NK-92 treated with Interleukin-12 subunit alpha and Interleukin-12 subunit beta, amount 100 ng/mL, for 24 hours (cell line): ENCODE measurements at regions not wholly inside any gene's neighbourhood (a gene's known extent, or its start where the extent isn't known, plus 50 kb on each side); places are given as distances from the start of the nearest gene placed in this dataset.

ENCODE experiments used
- DNase-seq: peaks from one replicate; lab custom pipeline; 2025; lab: John Stamatoyannopoulos, UW

DNA sequence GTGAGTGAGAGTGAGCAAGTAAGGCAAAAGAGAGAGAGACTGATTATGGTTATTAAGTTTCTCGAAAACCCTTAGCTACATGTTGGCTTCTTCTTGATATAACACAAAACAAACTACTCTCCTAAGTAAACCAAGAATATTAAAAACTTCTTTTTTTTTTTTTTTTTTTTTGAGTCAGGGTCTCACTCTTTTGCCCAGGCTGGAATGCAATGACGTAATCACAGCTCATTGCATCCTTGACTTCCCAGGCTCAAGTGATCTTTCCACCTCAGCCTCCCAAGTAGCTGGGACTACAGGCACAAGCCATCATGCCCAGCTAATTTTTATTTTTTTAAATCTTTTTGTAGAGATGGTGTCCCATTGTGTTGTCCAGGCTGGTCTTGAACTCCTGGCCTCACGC is 102.2 kb upstream of the IL6 start:
- no peak for DNase-seq

DNA sequence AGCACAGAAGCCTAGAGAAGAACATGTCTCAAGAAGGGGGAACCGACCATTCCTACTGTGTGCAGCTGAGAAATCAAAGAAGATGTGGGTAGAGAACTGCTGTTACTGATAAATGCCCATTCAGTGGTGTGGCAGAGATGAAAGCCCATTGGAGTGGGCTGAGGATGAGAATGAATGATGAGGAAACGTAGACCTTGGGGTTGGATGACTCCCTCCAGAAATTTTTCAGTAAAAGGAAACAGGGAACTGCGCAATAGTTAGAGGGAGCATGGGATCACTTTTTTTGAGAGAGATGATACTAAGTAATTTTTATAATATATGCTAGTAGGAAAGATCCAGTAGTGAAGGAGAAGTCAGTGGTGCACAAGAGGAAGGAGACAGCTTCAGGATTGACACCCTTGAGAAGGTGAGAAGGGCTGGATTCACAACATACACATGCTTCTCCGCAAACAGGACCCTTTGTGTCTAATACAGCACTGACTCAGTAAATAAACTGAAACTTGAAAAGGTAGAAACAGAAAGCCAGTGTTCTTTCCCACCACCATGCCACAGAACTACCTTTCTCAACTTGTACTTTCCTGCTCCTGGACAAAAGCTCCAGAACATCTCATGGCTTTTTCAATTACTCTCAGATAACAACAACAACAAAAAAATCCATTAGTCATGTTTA is 104.7 kb upstream of the IL6 start:
- no peak for DNase-seq

DNA sequence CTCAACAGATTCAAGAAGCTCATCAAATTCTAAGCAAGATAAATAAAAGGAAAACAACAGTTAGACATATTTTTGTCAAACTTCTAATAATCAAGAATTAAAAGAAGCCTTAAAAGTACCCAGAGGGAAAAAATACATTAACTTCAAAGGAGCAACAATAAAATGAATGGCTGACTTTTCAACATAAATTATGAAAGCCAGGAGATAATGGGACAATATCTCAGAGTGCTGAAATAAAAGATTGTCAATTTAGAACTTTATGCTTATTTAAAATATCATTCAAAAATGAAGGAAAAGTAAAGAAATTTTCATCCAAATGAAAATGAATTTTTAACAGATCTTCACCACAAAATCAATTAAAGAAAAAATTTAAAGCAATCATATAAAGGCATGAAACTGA is 108.5 kb upstream of the IL6 start:
- no peak for DNase-seq

DNA sequence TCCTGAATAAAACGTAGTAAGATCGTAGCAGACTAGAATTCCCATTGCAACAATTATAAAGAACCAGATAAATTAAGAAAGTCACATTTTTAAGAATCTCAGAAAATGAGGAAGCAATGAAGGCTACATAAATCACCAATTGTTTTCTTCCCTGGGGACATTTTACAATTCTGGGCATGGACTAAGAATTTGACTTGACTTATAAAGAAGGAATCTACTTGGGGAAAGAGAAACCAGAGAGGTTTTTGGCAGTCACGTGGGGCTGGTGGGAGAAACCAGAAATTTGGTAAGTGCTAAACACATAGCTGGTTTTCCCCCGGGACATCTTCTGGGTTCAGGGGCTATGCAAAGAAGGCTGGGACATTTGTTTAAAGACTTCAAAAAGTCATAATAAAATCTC is 109.8 kb upstream of the IL6 start:
- no peak for DNase-seq

DNA sequence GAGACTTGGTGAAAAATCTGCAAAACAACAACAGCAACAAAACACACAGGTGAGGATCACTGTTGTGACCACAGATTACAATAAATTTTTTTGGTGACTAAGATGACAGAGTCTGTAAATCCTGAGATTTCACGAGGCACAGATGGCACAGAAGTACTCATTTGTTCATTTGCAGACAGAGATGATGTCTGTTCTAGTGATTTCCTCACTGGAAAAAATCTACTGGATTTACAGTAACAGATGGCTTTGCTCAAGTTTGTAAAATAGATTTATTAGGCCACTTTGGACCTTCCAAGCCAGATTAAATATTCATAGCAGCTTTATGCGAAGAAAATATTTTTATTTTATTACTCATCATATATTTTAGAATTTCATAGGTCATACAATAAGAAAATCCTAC is 113.5 kb upstream of the IL6 start:
- no peak for DNase-seq

DNA sequence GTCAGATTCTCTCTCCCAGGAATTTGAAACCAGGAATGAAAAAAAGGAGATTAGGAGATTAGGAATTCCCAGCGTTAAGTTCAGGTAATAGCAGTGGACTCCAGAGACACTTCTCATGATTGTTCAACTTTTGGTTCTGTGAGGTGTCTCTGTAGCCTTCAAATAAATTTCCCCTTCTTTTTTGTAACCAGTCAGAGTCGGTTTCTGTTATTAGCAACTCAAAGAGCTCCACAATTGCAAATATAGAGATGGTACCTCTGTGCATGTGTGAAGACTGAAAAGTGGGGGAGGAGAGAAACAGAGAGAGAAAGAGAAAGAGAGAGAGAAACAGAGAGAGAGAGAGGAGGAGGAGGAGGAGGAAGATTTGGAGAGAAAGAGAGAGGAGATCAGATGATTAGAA is 112.8 kb upstream of the STEAP1B start:
- no peak for DNase-seq

DNA sequence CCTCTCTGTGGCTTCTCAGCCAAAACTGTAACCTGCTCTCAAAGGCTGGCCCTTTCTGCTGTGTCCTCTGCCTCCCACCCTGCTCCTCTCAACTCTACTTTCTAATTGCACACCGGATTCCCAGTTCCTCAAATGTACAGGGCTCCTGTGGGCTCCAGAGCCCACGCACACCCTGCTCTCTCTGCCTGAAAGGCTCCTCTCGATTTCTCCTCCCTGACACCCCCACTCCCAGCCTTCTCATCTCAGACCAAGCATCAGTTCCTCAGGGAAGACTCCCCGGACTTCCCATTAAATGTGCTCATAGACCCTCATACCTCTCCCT is 111.7 kb upstream of the STEAP1B start:
- no peak for DNase-seq

DNA sequence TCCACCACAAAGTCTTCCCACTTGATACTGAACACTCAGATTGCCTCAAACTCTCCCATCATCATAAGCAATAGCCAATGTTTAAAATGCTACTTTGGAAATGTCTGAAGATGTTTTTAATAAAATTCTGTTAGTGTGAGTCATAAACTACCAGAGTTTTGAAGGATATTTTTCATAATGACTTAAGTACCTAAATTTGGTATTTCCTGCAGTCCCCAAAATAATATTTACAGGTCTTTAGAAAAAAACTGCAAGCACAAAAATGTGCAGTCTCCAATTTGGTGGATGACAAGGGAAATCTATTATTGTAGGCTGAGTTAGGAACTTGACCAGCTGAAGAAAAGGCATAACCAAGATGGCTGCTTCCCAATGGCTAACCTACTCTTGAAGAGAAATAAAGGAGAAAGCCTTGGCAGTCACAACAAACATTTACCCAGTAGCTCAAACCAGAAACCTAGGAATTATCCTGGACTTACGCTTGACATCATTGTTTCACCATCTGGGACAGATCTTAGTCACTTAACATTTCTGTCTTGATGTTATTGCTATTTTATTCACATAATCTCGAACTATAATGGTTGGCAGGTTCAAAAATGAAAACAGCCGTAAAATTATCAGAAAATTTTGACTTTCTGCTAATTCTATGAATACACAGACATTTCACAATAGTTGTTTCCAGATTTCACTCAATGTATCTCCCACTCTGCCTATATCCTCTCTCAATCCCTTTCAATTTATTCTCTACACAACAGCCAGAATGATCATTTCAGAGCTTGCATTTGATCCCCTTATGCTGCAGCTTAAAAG is 111.2 kb upstream of the STEAP1B start:
- no peak for DNase-seq

DNA sequence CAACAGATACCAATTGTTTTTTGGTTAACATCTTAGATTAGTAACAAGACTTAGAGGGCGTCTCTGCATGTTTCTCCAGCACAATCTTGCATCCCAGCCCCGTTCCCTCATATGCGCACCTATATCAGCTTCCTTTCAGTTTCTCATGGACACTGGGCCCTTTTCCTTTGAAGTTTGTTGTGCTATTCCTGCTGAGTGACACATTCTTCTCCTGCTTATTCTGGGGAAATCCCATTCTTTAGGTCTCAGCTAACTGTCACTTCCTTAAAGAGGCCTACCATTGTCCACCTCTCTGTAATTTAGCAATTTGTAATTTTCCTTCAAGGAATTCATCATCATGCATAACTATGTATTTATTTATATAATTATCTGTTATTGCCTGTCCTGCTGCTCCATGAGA is 110.3 kb upstream of the STEAP1B start:
- DNase-seq = no peak

DNA sequence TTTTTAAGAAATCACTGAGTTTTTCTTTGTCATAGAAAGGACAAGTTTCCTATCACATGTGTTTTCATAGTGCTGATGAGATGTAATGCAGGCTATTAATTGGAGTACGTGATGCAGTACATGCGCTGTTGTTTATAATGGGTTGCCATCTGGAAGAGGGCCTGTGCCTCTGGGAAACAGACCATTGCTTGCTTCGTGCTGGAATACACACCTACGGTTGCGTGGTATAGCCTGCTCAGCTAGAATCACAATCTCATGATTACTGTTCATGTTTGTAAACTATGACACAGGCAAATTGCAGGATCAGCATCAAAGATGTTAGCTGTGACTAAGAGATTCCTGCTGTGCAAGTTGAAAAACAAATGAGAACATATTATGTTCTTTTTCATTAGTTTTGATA is 107.2 kb upstream of the STEAP1B start:
- no peak for DNase-seq

DNA sequence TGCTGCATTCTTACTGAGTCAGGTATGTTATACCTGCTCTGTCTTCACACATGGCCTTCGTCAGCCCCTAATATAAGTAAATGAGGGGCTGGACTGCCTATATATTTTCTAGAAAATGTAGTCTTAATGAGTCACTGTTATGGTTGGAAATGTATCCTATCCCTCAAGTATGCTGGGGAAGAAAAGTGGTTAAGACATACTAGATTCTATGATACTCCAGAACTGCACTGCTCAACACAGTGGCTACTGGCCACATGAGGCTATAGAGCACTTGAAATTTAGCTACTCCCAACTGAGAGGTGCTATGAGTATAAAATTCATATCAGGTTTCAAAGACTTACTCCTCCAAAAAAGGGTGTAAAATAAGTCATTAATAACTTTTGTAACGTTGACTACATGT is 104.3 kb upstream of the STEAP1B start:
- DNase-seq = no peak

DNA sequence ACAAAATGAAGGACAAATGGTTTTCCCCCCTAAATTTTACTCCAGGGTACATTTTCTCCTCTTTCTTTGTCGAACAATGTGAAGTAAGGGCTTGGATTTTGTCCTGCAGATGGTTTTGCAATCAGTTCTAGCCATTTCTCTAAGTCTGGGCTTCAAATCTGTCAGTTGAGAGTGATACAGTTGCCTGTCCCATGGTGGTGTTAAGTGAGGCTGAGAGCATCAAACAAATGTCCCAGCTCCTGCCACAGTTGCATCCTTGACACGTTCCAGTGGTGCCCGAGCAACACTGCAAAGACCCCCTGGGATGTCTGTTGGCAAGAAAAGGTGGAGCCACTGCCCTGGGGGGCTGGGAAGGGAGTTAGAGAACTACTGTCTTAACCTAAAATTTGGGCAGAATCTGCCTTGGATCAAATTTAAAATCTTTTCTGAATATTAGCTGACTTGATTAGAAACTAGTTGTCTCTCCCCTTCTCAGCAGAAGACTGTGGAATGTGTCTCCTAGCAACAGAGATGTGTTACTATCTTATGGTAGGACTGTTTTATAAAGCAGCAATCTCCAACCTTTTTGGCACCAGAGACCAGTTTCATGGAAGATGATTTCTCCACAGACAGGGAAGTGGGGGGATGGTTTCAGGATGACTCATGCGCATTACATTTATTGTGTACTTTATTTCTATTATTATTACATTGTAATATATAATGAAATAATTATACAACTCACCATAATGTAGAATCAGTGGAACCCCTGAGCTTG is 102.0 kb upstream of the STEAP1B start:
- DNase-seq = no peak

DNA sequence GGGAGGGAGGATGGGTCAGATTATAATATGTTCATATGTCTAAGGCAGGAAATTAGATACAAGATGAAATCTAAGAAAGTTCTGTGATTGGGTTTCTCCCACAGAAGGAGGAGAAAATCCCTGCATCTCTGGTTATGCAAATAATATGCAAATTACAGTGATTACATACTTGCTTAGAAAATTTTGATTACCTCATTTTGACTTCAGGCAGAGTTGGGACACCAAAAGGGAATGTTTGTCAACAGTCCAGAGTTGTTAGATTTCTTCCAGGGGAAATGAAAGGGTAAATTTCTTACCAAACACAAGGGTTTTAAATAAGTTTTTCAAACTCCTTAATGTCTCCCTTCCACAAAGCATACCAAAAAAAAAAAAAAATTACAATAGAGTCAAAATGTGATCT is 101.4 kb upstream of the STEAP1B start:
- DNase-seq = no peak

DNA sequence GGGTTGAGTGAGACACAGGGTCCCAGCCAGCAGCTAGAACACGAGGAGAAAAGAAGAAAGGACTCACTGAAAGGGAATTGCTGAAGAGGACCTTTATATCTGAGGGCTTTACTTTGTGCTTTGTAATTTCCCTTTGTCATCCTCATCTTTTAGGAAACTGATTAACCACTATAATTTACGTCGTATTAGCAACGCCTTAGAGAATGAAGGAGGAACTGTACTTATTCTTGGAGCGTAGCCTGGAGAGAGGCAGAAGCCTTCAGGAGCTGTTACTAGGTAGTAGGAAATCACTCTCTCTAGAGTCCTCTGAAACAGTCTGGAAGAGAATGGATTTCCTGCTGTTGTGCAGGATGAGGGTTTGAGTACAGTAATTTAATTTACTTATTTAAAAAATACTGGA is 101.0 kb upstream of the STEAP1B start:
- DNase-seq = no peak

DNA sequence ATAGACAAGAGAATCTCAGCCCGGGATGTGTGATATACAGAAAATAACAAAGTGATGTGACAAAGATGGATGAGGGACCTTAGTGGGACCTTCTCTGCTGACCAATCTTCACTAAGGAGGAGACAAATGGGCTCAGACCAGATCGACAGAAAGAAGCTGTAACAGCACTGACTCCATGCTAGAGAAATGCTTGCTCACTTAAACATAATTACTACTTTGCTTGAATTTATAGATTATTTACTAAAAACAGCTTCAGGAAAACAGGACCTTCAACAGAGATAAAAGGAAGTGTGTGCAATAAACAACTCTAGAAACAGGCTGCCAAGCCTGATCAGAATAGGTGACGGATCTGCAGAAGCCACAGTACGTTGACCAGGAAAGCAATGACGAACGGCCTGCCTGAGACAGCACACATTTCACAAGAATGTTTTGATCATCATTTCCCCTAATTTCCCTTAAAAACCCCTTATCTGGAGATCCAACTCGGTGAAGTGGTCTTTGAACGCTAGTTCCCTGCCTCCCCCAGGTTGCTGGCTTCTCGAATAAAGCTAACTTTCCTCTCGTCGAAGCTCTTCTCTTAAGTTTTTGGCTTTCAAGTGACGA is 98.4 kb upstream of the STEAP1B start:
- DNase-seq = no peak

DNA sequence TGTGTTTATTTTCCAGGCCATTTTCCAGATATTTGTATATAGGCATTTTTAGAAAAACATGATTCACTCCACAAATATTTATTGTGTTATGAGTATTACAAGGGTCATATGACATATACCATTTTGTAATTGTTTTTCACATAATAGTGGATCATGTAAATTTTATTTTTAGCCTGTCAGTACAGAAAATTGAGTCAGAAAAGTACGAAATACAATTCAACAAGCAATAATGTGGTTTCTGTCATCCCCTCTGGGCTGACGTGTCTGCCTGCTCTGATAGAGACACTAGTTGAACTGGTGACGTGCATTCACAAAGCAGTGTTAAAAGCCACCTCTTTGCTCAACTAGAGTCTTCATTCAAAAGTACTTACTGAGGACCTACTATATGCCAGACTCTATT is 97.9 kb upstream of the STEAP1B start:
- no peak for DNase-seq

DNA sequence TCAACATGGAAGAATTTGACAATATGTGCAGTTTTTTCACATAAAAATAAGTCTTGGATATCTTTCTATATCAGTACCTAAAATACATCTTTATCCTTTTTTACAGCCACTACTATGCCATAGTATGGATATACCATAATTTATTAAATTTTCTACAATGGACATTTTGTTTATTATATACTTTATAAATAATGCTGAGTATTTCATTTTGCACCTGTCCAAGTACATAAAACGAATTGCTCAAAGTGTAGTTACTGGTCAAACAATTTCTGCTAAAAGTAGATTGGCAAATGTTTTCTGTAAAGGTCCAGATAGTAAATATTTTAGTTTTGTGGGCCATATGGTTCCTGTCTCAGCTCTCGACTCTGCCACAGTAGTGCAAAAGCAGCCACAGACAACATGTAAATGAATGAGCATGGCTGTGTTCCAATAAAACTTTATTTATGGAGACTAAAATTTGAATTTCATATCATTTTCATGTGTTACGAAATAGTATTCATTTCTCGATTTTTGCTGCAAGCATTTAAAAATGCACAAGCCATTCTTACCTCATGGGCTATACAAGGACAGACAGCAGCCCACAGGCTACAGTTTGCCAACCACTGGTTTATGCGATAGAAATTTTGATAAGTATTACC is 96.9 kb upstream of the STEAP1B start:
- no peak for DNase-seq

DNA sequence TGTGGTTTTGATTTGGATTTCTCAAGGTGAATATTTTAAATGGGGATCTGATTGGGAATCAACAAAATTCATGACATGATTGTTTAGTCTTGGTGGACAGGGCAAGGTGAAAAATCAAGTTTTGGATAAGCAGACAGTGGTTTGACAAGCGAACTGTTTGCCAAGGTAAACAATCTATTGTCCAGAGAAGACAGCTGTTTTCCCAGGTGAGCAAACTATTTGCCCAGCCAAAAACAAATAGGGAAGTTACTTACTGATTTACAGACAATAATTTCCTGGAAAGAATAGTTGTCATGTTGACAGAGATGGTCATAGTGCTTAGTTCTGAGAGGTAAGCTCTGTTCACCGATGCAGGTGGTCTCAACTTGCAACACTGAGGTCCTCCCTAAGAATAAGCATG is 94.0 kb upstream of the STEAP1B start:
- no peak for DNase-seq

DNA sequence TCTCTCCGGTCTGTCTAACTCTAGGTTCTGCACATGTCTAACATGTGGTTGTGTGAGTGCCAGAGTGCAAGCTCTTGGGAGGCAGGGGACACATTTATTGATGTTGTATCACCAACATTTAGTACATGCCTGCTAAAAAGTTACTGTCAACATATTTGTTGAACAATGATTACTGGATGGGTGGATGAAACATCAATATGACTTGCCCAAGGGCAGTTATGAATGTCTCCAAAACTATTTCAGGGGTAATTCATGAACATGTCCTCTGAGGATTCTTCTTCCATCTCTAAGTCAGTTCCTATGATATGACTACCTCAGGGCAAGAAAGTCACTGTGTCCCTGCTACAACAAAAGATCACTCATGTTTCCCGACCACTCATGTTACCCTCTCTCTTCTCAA is 91.3 kb upstream of the STEAP1B start:
- DNase-seq = no peak

DNA sequence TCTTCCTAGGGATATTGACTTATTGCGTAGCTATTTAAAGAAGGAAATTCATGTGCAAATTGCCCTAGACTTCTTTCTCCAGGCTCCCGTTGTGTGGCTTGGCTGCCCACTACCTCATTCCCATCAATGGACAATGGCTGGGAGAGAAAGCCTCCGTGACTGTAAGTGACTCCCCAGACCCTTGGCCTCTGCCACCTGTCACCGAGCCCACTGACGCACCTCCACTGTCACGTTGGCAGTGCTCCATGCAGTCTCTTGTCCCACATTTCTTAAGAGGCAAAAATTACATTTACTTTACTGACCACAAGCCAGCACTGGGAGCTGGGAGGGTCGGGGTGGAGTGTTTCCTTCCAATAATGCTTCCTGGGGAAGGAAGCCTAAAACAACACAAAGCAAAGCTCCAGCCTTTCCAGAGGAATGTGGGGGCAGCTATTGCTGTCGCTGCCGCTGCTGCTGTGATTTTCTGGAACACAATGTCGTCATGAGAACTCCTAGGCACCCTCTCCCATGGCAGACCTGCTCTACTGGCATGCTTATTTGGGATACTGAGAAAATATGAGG is 89.7 kb upstream of the STEAP1B start:
- no peak for DNase-seq

DNA sequence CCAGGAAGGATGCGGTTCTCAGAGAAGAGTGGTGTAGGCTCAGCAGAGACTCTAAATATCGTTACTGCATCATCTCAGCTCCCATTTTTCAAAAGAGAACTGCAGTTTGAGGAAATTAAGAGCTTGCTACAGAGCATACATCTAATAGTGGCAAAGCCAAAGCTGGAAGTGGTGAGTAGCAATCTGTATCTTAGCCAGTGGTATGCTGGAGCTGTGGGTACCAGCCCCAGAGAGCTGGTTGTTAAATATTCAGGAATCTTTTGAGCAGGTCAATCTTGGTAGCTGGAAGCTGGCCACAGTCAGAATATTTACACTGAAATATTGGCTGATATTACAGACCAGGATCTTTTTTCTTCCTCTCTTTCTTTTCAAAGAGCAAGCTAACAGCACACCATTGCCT is 88.4 kb upstream of the STEAP1B start:
- no peak for DNase-seq

DNA sequence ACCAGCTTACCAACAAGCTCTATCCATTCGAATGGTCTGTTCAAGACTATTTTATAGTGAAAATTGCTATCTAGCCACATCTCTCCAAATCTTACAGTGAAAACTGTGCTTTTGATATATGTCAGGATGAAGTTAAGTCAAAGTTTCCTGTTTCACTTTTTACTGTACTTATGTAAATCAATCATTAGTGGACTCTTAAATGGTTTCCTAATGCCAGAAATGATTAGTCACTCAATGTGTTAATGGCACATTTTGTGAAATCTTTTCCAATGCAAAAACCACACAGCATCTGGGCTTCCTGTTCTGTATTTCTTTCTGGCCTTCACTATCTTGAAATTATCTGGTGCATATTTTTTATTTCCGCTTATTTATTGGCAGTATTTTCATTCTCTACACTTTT is 87.3 kb upstream of the STEAP1B start:
- no peak for DNase-seq
